ENCODE measurements at regions not wholly inside any gene's neighbourhood (a gene's known extent, or its start where the extent isn't known, plus 50 kb on each side); places are given as distances from the start of the nearest gene placed in this dataset.

DNA sequence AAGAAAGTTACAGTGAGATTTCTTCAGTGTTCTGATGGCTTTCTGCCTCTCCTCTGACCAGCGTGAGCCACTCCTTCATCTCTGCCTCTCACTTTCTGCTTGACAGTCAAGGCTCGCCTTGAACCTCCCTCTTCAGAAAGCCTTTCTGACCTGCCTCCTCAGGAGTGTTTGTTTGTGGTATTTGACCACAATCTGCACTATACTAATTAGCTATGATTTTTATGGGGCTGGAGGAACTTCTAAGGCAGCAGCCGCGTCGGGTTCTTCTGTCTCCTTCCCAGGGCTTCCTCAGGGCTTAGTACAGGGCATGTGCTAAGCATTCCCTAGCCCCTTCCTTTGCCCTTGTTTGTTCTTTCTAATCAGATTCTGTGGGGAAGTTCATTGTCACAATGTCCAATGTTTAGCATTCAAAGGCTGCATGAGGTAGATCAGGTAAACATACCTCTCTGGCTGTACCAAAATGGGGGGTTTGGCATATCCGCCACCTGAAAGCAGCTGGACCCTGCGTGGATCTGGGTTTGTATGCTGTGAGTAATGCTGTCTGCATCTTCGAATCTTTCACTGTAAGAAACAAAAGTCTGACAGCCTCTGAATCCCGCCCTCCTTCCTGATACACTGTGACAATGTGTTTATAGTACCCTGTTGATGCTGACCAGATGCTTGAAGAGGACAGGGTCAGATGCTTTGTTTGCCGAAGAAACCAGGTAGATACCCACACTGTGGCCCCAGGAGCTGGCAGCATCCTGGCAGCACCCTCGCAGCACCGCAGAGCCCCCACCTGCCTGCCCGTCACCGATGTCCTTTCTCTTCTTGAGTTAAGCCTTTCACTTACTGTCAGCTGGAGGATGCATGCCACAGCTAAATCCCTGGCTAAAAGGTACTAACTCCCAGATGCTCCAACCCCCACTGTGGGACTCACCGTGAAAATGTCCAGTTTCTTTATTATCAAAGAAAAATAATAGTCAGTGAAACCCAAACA lies 260.8 kb upstream of the HDAC4 start:
- TF ChIP-seq POLR2A (IDR thresholded peaks at IDR 0.05), result no peak
- TF ChIP-seq, protein P1, sequence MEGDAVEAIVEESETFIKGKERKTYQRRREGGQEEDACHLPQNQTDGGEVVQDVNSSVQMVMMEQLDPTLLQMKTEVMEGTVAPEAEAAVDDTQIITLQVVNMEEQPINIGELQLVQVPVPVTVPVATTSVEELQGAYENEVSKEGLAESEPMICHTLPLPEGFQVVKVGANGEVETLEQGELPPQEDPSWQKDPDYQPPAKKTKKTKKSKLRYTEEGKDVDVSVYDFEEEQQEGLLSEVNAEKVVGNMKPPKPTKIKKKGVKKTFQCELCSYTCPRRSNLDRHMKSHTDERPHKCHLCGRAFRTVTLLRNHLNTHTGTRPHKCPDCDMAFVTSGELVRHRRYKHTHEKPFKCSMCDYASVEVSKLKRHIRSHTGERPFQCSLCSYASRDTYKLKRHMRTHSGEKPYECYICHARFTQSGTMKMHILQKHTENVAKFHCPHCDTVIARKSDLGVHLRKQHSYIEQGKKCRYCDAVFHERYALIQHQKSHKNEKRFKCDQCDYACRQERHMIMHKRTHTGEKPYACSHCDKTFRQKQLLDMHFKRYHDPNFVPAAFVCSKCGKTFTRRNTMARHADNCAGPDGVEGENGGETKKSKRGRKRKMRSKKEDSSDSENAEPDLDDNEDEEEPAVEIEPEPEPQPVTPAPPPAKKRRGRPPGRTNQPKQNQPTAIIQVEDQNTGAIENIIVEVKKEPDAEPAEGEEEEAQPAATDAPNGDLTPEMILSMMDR (IDR thresholded peaks at IDR 0.05), result no peak
- no peak for TF ChIP-seq EP300 (IDR thresholded peaks at IDR 0.05)

Measured in tibial nerve (tissue), 4 donors.